ENCODE measurements at regions not wholly inside any gene's neighbourhood (a gene's known extent, or its start where the extent isn't known, plus 50 kb on each side); places are given as distances from the start of the nearest gene placed in this dataset.

DNA sequence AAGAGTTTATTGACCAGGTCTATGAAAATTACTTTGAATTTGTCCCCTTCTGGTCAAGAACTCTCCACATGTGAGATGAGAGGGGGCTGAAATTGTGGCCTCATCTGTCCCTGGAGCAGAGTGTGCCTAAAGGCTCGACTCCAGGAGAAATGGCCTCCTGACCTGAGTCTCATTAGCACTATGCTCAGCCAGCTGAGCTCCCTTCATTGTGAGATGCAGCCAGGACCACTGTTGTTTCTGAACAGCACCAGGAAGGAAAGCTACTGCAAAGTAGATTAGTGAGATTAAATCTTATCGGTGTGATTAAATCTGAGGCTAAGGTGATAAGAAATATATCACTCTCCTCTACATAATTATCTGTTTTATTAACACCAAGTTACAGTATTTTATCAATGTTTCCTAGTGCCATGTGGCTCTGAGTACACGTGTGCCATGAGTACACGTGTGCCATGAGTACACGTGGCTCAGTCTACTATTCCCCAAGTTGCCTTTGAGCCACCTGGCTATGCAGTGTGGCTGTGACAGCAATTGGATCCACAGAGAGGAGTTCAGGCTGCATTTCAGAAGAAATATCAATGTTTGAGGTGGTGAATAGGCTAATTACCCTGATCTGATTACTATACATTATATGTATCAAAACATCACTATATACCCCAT is 126.9 kb downstream of the IPMK start:
- no peak for DNase-seq

DNA sequence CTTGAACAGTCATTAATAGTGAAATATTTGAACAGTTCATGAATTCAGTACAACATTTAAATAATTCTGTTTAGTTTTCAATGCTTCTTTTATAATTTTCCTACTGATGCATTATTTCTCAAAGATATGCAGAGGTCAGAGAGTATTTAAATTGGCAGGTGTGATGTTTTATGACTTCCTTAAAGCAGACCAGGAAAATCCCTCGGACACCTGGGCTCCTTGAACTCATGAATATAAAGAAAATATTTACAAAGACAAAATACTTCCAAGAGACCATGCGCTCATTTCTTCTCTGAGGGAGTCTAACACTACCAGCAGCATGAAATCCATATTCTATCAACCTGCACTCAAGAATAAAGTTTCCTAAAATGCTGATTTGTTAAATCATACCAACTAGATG is 127.6 kb downstream of the IPMK start:
- DNase-seq = no peak

DNA sequence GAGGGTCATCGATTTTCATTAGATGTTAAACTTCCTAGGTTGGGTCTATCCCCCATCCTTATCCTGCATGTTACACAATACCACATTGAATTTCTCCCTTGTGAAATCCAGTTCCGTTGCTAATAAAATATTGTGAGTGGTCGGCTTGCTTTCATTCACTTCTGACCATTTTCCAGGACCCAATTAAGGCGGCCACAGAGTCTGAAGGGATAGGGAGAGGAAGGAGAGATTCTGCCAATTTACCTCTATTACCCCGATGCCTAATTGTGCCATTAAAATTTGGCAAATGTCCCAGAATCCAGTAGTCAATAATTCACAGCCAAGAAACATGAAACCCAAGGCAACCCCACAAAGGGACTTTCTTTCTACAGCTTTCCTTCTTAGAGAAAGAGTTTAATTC is 129.9 kb downstream of the IPMK start:
- no peak for DNase-seq

DNA sequence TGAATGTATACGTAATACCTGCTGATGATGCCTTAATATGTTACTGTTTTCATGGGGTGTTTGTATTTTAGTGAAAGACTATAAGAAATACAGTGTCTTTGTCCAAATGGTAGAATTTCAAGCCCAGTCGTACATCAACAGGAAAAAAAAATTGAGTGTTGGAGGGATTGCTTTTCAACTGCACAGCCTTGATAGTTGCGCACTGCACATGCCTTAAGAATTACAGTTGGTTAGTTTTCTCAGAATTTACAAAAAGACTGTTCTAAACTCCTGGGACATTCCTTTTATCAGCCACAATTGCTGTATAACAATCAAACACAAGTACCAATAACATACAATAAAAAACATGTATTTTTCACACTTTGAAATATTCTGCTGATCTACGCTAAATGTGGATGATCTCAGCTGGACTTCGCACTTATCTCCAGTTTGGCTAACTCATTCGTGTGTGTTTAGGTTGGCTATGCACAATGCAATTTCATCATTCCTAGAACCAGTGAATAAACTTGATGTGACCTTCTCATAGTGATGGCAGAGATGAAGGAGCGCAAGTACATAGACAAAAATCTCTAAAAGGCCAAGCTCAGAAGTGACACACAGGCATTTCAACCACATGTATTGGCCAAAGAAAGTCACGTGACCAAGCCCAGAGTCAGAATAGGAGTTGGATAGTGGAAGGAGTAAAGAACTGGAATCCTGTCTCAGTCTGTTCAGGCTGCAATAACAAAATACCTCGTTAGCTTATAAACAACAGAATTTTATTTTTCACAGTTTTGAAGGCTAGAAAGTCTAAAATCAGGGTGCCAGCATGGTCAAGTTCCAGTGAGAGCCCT is 152.3 kb downstream of the IPMK start:
- no peak for DNase-seq

DNA sequence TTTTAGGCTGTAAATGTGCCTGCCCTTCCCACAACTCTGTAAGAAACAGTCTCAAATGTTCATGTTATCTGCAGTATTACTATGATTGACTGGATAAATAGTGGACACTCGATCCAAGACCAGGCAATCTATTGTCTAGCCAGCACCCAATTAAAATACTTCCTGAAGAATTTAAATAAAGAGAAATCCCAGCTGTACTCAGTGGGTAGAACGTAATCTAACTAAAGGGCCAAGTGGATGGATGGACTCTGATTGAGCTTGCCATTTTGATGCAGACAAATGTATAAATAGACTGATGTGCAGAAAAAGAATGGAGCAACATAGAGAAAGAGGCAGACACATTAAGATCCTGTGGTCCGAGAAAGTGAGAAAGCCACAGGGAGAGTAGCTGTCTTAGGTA is 158.0 kb downstream of the IPMK start:
- no peak for DNase-seq

DNA sequence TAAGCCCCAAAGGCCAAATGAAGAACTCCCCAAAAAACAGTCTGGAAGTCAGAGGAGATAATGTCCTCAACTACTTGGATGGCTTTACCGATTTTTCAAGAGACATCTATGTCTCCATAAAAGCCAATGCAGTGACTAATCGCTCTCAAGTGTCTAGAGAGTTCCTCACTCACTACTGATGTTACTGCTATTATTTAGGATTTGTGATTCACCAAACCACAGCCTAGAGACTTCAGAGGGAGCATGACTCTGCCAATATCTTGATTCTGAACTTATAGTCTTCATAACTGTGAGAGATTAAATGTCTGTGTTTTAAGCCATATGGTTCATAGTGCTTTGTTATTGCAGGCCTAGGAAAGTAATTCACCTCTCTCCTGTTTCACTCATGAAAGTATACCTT is 160.2 kb downstream of the IPMK start:
- DNase-seq = no peak

DNA sequence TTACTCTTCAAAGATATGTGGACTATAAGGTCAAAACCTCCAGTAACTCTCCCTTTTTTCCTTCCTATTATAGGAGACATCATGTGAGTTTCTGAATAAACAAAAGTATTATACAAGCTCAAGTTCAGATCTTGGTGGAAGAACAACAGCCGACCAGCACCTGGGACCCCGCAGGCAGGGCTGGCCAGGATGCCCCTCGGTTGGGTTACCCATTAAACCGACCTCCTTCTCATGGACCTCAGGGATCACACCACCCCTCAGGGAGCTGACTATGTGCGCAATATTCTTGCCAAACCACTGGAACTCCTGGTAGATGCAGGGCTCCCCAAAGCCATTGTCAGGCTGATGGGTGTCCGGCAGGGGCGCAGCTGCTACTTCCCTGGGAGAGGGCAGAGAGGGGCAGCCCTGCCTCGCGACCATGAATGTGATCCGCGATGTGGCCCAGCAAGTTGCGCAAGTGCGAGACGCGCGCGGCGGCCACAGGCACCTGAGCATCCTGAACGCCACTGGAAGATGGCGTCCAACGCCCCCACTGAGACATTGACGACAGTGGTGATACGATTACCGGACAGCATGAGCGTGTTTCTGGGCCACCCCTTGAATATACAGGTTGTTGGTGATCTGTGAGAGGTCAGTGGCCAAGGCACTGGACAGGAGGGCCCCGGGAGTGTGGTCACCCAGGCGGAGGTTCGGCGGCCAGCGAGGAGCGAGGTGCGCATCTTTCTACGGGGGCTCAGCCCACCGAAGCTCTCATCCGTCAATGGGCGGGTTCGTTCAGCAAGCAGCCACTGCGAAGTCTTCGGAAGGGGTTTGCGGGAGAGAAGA is 161.3 kb downstream of the IPMK start:
- DNase-seq = no peak

DNA sequence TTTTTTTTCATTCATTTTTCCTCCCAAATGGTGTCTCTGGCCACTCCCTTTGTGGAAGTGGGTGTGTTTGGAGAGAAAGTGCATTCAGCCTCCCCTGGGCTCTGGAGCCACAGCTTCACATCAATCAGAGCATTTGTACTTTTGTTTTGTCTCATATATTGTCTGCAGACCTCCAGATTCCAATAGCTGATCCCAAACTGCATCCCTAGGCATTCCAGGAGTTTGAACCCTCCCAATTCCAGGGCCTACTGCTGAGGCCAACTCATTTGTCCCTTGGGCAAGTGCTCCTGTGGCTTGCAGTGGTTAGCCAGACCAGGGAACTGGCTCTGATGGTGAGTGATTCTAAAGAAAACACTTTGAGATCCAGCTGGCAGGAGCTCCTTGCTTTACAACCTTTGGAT is 163.3 kb downstream of the IPMK start:
- DNase-seq = no peak

DNA sequence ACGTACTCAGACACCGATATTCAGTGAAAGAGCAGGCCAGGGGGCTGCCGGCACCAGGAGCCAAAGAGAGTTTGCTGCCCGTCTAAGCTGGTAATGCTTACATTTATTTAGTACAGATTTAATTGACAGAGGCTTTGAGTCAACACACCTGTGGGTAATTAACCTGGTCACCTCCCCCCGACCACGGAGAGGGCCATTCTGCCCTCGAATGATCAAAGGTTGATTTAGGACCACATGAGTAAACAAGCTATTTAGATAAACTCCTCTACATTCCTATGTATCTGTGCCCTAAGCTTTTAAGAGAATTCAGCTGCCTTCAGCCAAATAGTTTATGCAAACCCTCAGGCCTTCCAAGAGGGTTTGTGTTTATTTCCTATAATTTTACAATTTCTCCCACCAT is 164.8 kb downstream of the IPMK start:
- no peak for DNase-seq

DNA sequence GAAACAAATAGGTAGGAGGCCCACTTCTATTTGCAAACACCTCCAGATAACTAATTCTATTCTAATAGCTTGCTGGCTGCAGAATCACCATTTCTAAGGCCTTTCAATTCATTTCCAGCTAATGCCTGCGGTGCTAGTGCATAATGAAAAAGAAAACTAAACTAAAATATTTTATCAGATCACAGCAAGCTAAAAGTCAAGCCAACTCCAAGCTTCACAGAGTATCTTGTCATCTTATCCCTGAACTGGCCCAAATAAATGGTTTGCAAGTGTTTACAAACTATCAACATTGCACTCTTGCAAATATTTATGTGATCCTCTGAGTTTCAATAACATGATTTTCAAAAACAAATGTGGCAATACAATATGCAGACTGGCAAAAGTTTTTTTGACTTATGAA is 166.0 kb downstream of the IPMK start:
- no peak for DNase-seq

DNA sequence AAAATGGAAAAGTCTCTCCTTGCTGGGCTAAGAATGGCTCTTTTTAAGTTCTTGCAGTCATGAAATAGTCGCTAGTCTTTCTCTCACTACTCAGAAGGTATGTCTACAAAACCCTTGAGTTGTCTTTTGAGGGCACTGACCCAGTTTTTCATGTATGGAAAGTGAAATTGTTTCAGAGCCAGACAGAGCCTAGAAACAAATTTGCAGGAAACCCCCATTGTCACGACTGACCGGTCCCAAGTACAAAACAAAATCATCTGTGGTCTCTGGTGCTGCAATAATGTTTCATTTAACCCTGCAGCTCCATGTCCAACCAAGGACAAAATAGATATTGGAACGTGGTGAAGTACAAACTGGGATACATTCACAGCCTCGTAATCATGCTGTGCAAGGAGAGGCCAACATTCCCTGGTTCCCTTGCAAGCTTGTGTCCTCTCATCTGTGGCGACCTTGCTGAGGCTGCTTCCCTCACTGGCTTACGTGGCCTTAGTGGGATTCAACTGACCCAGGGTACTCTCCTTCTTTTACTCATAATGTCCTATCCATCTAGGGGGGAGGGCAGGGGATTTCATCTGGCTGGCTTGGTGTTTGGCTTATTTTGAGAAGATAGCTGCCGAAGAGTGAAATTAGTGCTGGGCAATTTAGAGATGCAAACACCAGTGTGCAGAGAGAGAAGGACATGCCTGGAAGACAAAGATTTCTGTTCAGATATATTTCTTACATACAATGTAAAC is 172.5 kb downstream of the IPMK start:
- no peak for DNase-seq

DNA sequence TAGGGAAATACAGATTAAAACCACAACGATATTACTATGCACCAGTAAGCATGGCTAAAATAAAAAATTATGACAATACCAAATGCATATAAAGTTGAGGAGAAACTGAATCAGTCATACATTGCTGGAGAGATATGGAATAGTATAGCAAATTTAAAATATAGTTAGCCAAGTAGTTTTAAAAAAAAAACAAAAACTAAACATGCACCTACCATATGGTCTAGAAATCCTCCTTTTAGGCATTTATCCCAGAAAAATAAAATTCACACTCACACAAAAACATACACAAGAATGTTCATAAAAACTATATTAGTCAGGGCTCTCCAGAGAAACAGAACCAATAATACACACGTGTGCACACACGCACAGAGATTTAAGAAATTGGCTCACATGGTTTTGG is 175.8 kb downstream of the IPMK start:
- no peak for DNase-seq

DNA sequence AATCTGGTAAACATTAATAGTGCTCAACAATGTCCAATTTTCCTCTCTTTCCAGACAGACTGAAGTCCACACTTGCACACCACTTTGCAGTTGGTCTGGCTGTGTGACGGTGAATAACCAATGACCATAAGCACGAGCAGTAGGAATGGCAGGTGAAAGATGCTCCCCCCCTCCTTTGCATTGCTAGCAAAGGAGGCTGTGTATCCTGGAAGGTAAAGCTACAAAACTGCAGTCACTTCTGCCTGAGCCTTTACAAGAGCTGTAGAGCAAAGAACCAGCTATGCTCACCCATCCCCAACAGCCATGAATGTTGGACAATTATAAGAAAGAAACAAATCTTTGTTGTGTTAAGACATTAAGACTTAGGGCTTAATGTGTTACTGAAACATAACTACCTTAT is 178.0 kb downstream of the IPMK start:
- DNase-seq = no peak

DNA sequence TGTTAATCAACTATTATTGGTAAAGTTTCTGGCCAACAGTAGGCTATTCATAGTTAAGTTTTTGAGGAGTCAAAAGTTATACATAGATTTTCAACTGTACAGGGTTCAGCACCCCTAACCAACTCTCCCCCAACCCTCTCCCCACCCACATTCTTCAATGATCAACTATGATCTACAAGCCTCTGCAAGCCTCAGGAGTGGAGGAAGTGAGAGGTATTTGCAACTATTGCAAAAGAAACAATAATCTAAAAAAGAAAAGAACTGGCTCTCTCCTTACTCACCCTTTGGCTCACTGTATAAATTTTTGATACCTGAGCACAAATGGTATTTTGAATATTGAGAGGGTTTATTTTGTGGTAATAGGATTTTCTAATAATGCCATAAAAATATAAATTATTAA is 179.8 kb downstream of the IPMK start:
- DNase-seq = no peak

DNA sequence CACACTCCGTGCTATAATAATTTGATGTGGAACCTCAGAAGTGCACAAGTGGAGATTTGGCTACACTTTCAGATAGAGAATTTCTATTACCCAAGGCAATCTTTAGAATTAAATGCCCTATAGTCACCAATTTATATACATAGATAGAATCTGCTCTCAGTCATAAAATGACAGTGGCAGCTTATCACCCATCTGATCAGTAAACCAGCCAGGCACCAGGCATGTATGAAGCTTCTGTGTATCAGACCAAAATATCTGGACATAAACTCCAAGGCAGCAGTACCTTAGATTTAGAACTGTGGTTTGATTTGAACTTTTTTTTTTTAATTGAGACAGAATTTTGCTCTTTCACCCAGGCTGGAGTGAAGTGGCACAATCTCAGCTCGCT is 180.9 kb downstream of the IPMK start:
- no peak for DNase-seq

DNA sequence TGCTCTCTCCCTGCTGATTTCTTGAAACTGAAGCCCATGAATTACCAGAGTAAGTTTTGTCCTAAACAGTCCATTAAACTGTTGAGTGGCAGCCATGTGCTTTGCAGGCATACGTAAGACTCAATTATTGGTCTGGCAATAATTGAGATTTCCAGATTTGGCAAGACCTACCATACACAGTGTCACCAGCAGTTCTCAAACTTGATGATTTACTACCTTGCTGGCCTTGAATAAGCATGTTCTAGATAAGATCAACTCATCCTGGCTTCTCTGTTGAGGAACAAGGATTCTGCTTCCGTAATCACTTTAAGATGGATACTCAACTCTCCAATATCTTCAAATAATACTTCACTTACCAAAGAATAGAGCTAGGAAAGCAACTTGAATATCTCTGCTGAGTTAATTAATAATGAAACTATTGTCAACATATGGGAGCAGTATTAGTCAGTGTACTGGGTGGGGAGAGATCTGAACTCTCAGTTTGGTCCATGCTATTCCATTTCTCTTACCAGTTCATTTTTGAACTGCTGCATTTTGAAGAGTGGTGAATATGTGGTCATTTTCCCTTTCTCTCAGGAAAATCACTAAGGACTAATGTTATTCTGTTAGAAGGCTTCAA is 181.4 kb downstream of the IPMK start:
- no peak for DNase-seq

DNA sequence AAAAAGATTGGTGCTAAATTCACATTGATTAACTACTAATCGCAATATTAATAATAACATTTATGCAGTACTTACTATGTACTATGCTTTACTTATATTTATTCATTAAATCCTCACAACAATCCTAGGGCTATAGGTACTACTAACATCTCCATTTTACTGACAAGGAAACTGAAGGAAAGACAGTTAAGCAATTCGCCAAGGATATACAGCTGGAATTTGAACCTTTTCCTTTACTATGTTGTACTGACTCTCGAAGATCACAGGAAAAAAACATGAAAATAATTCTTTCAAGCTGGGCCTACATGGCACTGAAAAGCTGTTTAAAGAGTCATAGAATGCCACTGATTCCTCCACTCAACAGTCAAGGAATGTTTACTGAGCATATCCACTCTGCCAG is 185.4 kb downstream of the IPMK start:
- no peak for DNase-seq

DNA sequence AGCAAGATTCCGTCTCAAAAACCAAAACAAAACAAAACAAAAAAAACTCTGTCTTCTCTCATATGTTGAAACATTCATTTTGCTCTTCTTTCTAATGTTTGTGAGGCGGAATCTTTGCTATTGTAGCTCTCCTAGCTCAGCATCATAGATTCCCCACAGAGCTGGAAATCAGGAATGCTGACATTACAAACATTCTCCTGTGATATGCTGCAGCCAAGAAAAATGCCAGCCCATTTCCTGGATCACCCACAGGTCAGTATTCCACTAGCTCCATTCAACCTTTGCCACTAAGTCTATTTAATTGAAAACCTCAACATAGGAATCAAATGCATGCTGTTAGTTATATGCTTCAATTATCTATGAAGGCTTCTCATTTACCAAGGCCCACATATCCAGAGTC is 186.3 kb downstream of the IPMK start:
- no peak for DNase-seq

DNA sequence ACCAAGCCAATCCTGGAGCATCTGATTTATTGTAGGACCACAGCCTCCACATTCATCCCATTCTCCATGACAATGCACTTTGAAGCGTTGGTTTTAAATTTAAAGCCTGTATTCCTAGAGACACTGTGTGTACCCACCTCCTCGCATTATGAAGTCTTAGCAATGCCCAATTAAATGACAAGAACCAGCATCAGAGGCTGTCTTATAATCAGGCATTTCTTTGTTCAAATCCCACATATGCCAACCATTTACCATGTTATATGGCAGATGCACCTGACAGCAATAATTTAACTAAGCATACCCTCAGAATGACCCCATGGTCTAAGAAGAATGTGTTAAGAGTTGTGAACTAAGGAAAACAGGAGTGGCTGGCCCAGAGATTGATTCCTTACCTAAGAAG is 188.2 kb downstream of the IPMK start:
- DNase-seq = no peak

DNA sequence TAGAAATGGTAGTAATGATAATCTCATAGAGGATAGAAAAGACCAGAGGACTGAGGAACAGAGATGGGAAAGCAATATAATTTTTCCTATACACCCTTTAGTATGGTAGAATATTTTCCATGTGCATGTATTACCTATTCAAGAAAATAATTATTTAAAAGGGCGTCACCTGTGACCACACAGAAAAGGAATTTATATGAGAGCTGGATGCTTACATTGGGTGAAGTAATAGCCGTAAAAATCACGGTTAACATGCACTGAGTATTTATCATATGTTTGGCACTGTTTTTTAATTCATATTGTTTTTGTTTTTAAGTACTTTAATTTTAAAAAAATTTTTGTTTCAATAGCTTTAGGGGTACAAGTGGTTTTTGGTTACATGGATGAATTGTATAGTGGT is 195.1 kb downstream of the IPMK start:
- DNase-seq = no peak

DNA sequence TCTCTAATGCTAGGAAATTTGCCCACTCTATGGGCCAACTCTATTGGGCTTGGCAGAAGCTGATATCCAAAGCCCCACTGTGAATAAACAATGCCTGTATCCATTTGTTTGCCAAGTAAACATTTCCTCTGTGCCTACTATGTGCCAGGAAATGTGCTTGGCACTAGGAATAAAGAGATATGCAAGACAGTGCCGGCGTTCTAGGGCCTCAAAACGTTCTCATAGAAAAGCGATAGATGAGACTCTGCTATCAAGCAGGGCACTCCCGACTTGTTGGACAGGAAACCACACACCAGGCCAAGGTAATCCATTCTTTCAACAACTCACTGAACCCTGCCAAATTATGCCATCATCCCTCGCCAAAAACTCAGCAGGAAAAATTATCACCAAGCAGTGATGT is 196.7 kb downstream of the IPMK start:
- no peak for DNase-seq

DNA sequence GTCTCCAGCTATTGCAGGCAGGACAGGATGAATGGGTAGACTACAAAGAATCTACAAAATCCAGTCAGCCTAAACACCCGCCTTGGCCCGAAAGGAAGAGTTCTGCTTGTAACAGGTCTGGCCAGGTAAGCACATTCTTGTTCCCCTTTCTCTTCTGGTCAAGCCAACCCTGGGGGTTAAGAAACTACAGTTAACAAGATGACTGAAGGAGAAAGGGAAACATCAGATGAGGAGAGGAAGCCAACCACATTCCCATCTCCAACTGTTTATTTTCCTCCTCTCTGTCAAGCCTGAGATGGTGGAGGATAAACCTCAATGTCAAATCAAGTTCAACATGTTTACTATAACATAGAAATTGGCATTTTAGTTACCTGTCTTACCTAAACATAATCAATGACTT is 198.9 kb downstream of the IPMK start:
- no peak for DNase-seq

DNA sequence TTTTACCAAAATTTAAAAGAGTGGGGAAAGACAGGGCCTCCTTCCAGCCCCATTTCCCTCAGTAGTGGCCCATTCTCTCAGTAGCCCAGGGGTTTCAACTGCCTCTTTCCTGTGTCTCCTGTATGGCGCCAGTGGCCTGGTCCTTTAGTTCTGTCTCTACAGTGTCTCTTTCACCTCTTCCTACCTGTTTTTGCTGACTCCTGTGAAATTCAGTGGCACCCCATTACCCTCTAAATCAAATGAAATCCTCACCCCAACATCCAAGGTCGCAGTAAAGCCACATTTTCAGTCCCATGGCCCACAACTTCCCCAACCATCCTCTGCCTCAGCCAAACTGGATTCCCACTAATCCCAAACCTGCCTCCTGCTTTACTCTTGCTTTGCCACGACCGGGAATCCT is 200.7 kb downstream of the IPMK start:
- no peak for DNase-seq
